Testis (tissue), 2 donors: ENCODE measurements at regions not wholly inside any gene's neighbourhood (a gene's known extent, or its start where the extent isn't known, plus 50 kb on each side); places are given as distances from the start of the nearest gene placed in this dataset.

Experiments used
- CTCF ChIP-seq, 3 experiments: fragments of 450-650 bp in 2 of 3; fragments of 200-600 bp in 1 of 3; sonication (generic) in 1 of 3; IDR thresholded peaks; one replicate each; pipeline ENCODE4 v1.5.1; 2016 to 2019; ENCODE audit warnings: antibody characterized with exemption in 3 of 3, mild to moderate bottlenecking in 2 of 3, moderate library complexity in 1 of 3
- POLR2A ChIP-seq: fragments of 450-650 bp; IDR thresholded peaks from one replicate; pipeline ENCODE4 v1.6.1; 2017; ENCODE audit warnings: antibody characterized with exemption, mild to moderate bottlenecking, moderate library complexity

- no peak for TF ChIP-seq CTCF (IDR thresholded peaks at IDR 0.05)
- no peak for TF ChIP-seq POLR2A
Observed at GRCh38 chr20:11511821-11512220, 405.9 kb upstream of the BTBD3 start.
